Epithelial cell of esophagus (primary cell): ENCODE measurements at regions not wholly inside any gene's neighbourhood (a gene's known extent, or its start where the extent isn't known, plus 50 kb on each side); places are given as distances from the start of the nearest gene placed in this dataset.
"Not testable (repeated sequence)": the region's sequence is repeated elsewhere in the genome, so short reads cannot be mapped to it uniquely, and the experiment has no call there.

Experiments
- DNase-seq: peaks from one replicate; pipeline ENCODE4 v3.0.0; 2010; ENCODE audit warnings: low read depth
- H3K4me3 ChIP-seq: 2 replicates; pipeline ENCODE4 v1.5.1; 2011; ENCODE audit warnings: mild to moderate bottlenecking, low read length, control low read depth
- TF ChIP-seq, protein P1 (sequence below): IDR thresholded peaks from 2 replicates; pipeline ENCODE4 v1.5.1; 2011; ENCODE audit warnings: low read depth, mild to moderate bottlenecking, low read length, control low read depth, inconsistent platforms; ENCODE audit not compliant: insufficient read depth; ENCODE audit errors: missing control alignments

DNA sequence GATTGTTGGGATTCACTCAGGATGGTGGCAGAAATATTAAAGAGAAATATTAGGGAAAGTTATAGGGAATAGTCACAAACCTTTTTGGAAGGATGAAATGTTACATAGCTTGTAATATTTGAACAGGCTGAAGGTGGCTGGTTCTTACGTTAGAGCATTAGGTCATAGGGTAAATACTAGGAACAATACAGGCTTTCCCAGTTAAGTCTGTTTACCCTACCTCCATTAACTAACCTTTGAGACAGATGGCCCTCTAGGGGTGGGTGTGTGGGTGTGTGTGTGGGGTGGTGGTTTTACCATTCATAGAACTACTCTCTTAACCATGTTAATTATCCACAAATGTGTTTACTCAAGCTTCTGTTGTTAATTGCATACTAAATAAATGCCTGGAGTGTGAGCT lies 94.3 kb upstream of the STK32A start:
- no peak for DNase-seq
- no peak overlapping the region for H3K4me3 ChIP-seq
- TF ChIP-seq, protein P1, sequence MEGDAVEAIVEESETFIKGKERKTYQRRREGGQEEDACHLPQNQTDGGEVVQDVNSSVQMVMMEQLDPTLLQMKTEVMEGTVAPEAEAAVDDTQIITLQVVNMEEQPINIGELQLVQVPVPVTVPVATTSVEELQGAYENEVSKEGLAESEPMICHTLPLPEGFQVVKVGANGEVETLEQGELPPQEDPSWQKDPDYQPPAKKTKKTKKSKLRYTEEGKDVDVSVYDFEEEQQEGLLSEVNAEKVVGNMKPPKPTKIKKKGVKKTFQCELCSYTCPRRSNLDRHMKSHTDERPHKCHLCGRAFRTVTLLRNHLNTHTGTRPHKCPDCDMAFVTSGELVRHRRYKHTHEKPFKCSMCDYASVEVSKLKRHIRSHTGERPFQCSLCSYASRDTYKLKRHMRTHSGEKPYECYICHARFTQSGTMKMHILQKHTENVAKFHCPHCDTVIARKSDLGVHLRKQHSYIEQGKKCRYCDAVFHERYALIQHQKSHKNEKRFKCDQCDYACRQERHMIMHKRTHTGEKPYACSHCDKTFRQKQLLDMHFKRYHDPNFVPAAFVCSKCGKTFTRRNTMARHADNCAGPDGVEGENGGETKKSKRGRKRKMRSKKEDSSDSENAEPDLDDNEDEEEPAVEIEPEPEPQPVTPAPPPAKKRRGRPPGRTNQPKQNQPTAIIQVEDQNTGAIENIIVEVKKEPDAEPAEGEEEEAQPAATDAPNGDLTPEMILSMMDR, result no peak

DNA sequence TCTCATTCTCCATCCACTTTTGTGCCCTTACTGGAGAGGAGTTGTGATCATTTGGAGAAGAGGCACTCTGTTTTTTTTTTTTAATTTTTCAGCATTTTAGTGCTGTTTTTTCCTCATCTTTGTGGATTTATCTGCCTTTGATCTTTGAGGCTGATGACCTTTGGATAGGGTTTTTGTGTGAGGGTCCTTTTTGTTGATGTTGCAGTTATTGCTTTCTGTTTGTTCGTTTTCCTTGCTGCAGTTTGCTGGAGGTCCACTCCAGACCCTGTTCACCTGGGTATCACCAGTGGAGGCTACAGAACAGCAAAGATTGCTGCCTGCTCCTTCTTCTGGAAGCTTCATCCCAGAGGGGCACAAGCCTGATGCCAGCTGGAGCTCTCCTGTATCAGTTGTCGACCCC lies 93.2 kb upstream of the STK32A start:
- H3K4me3 ChIP-seq, DNase-seq: not testable (repeated sequence)

DNA sequence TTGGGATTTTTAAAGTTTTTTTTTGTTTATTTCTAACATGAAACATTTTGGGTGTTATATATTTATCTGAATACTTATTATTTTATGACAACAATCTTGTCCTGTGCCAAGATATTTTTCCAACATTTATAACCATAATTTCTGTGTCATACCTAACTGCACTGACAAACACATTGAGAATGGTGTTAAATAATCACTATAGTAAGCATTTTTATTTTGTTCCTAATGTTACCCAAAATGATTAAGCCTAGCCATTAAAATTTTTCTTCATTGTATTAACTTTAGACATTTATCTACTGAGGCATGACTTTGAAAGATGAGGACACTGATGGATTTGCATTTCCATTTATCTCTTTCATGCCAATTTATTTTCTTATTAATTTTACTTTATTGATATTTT lies 91.6 kb upstream of the STK32A start:
- no peak overlapping the region for H3K4me3 ChIP-seq
- TF ChIP-seq, protein P1, result no peak
- DNase-seq, result no peak

DNA sequence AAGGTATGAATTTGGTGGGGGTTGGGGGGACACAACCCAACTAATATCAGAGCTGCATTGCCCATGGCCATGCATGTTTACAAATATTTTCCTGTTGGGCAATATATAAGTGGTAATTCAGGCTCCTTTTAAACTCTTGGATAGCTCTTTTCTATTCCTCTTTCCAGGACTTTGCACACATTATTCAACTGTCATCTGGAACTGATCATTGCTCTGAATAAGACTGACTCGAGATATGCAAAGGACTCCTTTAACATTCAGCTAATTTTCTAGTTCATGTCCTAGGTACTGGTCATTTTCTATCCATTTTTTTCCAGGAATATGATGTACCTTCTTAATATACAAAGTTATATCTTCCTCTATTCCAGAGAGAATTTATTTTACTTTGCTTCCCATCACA lies 89.5 kb upstream of the STK32A start:
- no peak overlapping the region for H3K4me3 ChIP-seq
- TF ChIP-seq, protein P1, result no peak
- DNase-seq, result no peak

DNA sequence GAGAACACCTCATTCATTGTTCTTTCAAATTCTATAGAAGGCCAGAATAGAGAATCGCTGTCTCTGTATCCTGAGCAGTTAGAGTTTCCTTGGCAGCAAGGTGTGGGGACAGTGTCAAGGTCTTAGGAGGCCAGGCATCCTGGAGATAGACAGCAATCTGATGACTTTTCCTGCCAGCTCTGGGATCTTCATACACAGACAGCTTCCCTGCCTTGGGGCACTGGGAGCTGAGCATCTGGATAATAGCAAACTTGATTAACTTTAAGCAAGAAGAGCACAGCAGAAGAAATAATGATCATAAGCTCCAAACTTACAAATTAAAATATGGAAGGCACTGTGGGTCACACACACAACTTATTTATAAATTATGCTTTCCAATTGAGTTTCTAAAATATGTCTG lies 86.1 kb upstream of the STK32A start:
- TF ChIP-seq, protein P1, result no peak
- no peak for DNase-seq
- H3K4me3 ChIP-seq, result no peak overlapping the region

DNA sequence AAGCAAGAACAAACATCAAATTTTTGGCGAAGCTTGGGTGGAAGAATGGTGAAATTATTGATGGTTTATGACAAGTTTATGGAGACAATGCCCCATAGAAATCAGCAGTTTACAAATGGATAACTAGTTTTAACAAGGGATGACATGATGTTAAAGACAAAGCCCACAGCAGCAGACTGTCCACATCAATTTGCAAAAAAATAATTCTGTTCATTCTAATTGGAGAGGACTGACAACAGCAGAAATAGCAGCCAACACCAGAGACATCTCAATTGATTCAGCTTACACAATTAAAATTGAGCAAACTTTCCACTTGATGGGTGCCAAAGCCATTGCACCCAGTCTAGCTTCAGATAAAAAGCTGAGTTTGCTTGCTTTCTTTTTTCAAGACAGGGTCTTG lies 82.7 kb upstream of the STK32A start:
- H3K4me3 ChIP-seq, result no peak overlapping the region
- TF ChIP-seq, protein P1, result no peak
- DNase-seq, result no peak

DNA sequence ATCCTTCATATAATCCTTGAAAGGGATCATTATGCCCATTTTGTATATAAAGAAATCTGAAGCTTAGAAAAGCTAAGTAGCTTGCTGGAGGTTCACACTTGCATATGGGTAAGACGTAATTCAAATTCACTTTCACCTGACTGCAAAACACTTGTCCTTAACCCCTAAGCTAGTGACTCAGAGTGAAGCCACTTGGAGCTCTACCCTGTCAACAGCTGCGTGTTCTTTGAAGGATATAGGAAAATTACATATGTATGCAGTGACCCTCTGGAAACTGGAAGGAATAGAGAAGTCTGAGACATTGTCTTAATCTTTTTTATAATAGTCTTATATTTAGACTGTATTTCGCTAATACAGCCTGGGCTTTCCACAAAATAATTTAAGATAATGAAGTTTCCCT lies 80.0 kb upstream of the STK32A start:
- TF ChIP-seq, protein P1, result no peak
- no peak overlapping the region for H3K4me3 ChIP-seq
- no peak for DNase-seq

DNA sequence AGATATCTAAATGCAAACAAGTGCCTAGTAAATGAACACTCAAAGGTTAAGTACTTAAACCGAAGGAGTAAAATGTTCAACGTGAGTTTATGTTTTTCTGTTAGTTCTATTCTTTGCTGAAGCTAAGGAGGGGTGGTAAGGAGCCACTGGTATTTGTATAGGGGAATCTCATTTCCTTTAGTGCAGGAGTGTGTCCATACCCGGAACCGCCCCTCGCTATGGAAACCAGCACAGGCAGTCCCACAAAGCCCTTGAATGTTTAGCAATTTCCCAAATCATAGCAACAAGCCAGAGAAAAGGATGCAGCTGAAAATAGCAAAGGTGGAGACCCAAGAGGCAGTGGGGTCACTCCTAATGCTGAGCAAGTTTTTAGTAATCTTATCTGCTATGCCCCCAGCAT lies 78.8 kb upstream of the STK32A start:
- TF ChIP-seq, protein P1, result no peak
- no peak for DNase-seq
- no peak overlapping the region for H3K4me3 ChIP-seq
